GM19043 (cell line): ENCODE measurements at regions not wholly inside any gene's neighbourhood (a gene's known extent, or its start where the extent isn't known, plus 50 kb on each side); places are given as distances from the start of the nearest gene placed in this dataset.

Experiments used
- ATAC-seq: cut with Tn5 transposase; IDR thresholded peaks from one replicate; pipeline ENCODE4 v1.9.1; 2021; ENCODE audit warnings: low read depth; ENCODE audit not compliant: unreplicated experiment

DNA sequence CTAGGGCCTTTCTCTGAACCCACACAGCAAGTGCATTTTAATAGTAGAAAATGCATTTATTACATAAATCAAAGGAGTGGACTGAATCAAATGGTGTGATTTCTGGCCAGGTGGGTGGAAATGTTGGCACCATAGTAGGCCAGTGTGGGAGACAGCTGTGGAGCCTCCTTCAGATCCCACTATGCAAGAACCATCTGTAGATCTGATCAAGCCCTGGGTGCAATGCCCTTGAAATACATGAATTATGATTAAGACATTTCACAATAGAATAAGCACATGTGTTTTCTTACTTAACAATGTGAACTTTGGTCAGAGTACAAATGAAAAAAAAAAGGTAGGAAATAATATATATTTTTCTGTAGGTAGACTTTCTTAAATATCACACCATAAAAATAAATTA lies 204.3 kb downstream of the PCDH7 start:
- ATAC-seq: no peak

DNA sequence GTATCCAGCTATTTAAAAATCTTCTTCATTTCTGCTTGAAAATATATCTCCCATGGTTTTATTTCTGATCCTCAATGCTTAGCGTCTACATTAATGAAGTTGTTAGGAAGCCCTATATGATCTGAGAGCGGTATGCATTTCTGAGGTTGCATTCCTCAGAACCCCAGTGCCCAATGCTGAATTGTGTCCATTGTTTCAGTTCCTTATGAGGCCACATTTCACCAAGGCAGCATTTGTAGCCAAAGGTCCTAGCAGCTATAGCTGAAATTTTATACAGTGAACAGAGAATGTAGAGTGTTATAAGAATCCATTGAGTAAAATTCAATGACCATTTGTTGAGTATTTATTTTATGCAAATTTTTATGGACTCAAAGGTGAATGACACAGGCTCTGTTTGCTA lies 209.5 kb downstream of the PCDH7 start:
- ATAC-seq: no peak

DNA sequence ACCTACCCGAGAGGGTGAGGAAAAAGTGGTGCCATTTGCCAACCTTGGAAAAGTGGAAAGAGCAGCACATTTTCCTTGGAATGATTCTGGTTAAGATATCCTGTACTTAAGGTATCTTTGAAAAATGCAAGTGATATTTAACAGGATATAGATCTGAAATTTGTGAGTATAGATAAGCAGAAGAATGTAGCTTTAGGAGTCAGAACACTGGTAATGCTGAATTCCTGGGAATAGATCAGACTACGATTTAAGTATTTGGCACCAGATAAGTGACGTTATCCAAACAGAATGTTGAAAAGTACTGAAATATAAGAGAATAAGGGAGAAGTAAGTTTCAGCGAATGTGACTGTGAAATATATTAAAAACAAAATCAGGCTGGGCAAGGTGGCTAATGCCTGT lies 210.1 kb downstream of the PCDH7 start:
- ATAC-seq: no peak

DNA sequence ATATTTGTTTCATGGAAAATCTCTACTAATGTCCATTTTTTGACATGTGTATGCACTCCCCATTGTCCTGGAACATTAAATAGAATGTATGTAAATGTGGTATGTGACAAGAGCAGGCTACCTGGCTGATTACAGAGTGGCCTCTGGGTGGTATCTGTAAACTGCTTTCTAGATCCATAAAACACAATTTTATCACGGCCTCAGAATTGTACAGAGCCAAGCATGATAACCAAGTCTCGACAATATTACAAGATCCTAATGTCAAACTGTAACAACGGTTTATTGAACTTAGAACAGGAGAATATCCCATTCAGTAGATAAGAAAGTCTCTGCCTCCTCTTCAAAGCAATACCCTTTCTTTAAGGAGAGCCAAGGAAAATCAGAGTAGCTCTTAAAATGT lies 212.4 kb downstream of the PCDH7 start:
- no peak for ATAC-seq

DNA sequence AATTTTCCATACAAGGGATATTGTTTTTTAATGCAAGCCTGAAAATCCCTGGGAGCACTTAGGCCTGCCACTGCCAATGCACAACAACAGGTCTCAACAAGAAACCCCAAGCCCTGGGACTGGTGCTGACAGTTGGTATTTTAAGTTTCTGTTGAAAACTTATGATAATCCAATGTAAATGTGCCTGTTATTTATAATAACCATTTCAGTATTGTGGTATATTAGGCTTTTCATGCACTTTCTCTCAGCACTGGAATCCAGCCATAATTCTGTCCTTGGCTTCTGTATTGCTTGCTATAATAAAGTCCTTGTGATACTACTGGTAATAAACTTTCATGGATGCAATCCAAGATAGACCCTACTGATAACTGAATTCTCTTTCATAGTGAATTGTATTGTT lies 218.9 kb downstream of the PCDH7 start:
- ATAC-seq: no peak

DNA sequence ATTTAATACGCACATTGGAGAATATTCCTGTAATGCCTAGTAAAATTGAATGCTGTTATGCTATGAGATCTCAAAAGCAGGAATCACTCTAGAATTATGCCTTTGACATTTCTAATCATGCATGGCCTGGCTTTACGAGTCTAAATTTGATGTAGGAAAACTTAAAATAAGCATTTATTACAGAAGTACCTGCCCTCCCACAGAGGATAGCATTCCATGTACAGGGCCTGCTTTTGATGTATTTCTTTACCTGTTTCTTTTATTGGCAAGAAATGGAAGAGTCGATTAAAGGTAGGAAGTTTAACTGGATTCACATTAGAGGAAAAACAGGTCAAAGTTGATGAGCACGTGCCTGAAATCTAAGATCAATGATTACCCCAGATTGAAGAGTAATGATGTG lies 219.5 kb downstream of the PCDH7 start:
- ATAC-seq: no peak

DNA sequence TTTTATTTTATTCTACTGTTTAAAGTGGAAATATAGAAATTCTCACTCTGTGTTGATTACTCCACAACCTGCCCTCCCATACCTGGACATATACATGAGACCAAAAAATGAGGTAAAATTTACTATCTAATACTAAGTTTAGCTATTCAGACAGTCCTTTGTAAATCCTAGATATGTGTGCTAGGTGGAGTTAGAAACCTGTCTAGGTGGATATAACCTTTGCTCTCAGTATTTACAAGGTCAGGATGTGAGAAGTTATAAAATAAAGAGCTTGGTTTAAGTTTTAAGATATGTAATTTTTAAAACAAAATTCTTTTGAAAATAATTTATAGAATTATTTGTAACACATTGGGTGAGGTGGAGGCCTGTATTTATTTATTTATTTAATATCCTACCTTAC lies 221.5 kb downstream of the PCDH7 start:
- no peak for ATAC-seq

DNA sequence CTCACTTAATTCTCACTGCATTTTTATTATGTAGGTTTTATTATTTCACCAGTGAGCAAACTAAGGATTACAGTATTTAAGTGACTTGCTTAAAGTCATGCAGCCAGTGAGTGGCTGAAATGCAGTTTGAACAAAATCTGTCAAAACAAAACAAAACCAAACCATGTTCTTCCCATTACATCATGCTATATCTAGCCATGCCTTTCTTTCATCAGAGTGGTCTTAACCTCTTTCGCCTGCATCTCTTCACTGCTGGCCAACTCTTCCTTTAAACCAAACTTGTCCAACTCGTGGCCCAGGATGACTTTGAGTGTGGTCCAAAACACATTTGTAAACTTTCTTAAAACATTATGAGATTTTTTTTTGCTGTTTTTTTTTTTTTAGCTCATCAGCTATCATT lies 223.2 kb downstream of the PCDH7 start:
- no peak for ATAC-seq

DNA sequence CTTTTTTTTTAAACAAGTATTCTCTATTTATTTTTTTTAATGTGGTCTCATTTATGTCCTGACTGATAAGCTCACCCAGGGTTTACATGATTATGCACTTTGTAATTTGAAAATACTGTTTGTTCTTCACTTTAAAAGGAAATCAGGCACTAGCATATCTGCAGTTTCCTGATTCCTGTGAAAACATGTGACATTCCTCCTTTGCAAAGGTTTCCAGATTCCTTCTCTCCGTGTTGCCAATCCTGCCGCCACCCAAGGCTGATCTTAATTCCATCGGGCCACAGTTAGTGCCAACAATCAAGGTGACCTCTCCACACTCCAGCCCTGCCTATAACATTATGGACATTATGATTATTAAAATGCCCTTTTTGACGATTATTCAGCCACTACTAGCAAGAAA lies 225.4 kb downstream of the PCDH7 start:
- no peak for ATAC-seq

DNA sequence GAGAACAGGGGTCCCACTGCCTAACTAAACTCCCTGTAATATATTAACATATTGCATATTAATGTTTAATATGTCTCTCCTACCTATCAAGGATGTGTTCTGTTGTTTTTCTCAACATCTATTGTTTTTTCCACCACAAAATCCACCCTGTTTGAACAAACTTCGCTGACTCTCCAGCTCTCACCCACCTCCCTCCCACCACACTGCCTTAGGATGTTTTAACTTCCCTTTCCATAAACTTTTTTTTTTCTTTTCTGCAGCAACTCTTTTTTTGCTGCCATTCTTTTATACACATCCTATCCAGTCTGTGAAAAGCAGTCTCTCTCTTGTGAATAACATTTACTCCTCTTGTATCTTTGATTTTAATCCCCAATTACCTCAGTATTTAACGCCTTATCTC lies 226.1 kb downstream of the PCDH7 start:
- no peak for ATAC-seq

DNA sequence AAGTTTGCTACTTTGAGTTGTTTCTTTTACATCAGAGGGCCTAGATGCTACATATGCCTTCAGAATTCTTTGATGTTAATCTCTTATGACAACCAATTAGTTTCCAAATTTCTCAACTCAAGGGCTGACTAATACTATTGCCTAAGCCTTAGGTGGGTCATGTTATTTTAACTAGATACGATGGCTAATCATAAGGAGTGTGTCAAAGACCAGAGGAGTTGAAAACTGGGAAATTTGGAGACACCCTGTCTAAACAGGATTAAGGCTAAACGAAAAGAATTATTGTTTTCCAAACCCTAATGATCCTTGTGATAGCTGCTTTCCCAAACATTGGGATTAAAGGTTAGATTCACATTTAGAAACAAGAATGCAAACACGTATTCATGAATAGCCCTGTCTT lies 228.5 kb downstream of the PCDH7 start:
- ATAC-seq: no peak

DNA sequence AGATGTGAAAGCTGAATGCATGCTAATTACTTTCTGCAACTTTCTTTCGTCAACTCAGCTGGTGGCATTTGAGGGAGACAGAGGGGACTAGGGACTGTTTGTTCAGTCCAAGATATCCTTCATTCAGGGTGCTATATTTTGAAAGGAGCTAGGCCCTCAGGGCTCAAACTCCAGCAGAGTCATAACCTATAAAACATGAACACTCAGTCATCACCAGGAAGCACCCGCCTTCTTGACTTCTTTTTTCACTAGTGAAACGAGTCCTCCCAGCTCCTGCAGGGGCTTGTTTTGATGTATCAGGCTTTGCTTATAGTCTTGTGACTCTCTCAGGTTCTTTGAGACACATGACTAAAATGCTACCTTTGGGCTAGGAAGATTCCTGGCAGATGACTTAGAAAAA lies 230.6 kb downstream of the PCDH7 start:
- ATAC-seq: no peak

DNA sequence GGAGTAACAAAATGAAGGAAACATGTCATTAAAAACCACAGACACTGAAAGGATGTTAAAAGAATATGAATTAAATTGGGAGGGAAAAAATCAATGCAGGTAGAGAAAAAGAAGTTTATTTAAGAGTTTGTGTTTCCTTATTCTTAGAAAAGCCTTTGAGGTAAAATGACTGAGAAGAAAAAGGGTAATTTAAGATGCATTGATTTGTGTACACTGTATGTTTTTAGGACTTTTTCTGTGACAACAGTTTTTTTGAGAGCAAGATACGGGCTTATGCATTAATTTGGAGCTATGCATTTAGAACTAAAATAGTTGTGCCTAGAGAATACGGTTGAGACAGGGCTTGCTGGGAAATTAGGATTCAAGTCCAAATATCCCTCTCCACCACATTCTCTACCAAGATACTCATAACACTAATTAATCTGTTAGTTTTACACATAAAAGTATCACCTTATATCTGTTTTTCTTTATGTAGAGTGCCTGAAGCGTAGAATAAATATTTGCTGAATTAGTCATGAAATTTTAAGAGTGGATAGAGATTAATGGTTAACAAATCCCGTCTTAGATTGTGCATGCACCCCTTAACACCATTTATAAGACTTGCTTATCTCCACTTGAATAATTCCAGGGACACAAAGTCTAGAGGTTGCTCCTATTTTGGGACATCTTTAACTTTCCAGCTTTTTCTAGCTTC lies 232.5 kb downstream of the PCDH7 start:
- ATAC-seq: no peak

DNA sequence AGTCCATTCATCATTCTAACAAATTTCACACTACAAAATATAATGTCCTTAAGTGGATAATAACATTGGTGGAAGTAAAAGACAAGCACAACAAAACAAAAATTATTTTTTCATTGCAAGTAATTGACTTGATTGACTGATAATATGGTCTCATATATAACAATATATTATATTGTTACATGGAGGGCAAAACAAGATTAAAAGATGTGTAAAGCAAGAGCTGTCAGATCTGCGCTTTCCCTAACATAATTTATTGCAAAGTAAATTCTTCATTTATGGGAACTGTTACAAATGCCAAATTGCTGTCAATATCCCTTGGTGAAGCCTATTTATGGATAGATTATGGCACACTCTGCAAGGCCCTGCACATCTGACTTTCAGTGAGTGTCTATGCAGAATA lies 233.6 kb downstream of the PCDH7 start:
- ATAC-seq: no peak

DNA sequence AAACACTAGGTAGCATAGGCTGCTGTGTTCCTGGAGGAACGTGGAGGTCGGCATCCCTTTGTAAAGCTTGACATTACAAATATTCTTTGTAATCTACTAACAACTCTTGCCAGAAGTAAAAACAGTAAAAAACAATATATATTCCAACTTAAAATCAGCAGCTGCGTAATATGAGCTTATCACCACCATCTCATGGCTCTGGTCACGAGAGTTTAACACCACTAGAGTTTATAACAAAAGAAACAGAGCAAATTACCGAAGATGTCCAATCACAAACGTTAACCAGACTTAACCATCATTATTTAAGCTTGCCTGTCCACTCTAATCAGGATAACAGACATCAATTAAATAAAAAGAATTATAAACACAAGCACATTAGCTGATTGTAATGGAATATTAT lies 236.7 kb downstream of the PCDH7 start:
- no peak for ATAC-seq

DNA sequence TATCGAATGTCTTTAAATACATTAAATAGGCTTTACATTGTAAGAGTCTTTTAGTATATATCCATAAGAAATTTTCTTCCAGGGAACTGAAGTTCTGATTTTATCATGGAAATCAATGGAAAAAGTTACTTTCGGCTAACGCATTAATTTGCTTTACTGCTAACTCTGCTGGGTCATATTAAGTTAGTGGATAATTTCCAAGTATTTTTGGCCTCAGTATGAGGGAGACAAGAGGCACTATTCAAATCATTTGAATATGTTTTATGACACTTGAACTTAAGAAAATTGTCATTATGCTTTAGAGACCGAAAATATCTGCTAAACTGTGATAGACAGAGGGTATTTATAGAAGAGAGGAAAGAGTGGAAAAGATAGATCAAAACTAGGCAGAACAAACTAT lies 237.5 kb downstream of the PCDH7 start:
- ATAC-seq: no peak

DNA sequence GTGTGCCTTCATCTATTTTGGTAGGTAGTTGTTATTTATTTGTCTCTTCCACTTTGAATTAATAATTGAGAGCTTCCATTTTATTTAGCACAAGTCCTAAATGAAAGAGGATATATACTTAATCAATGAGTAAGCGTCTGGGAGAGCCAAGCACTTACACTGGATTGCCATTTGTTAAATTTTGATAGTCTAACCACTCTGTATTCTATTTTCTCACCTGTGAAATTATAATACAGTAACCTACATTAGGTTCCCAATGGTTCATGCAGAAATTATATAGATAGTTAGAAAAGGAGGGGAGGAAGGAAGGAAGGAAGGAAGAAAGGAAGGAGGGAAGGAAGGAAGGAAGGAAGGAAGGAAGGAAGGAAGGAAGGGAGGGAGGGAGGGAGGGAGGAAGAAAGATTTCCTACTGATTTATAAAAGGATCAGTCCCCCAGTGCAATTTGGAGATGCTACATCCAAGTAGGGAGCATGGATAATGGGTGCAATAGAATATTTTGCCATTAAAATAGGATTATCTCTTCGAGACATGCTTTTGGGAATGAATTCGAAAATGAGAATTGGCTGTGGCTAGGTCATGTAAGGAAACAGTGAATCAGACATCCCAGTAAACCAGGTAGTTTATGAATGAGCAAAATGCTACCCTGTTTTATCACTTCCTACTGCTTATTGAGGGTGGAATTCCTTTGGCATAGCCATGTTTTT lies 239.8 kb downstream of the PCDH7 start:
- ATAC-seq: no peak

DNA sequence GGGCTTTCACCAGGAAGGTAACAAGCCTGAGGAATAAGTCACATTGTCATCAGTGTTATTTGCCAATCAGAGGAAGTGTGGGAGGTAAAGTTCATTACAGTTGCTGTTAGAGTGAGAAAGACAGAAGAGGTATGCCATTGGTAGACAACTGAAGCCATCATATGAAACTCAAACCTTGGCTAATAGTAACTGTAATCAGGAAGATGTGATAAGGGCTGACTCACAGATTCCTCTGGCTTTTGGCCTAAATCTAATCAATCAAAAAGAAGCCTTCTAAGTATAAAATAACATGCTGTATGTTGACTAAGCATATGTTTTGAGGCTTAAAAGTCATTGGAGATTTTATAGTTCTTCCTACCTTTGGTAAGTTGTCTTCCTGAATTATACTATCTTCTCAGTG lies 242.8 kb downstream of the PCDH7 start:
- ATAC-seq: no peak

DNA sequence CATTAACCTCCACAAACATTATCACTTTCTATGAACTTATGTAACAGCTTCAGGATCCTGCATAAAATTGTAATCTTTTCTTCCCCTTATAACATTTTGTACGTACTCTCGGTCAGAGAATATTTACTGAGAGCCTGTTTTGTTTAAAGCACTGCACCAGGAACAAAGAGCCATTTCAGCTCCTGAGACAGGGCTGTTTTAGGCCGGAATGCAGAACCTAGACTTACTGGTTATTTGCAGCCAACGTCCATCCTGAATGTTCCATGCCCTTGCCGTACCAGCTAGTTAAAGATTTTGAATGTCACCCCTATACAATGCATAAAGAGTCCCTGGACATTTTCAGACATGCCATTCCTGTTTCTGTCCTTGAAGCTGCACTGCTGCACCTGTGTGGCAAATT lies 248.8 kb downstream of the PCDH7 start:
- ATAC-seq: no peak

DNA sequence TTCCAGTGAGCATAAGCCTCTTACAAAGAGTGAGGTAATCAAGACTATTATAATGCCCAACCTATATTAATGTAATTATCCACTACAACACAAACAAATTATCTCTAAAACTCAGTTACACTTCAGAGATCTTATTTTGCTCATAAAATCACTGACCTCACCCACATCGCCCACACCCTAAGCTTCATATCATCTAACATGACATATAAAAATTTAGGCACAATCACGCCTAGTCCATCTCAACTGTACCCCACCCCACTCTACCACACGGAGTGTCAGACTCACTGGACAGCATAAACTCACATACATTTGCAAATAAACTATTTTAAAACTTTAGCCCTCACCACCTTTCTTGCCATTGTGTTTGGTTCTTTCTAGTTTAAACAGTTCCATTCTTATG lies 252.4 kb downstream of the PCDH7 start:
- ATAC-seq: no peak

DNA sequence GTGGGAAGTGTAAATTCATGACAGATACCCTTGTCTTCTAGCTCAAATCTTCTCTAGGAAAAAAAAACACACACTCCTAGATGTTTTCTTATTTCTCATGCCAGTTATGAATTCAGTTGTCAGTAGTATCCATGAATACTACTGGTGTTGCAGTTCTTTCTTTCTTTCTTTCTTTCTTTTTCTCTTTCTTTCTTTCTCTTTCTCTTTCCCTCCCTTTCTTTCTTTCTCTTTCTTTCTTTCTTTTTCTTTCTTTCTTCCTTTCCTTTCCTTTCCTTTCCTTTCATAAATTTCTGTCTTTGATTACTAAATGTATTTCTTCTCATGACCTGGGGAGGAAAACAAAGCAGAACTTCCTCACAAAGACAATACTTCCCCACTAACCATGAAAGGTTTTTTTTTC lies 253.8 kb downstream of the PCDH7 start:
- ATAC-seq: no peak

DNA sequence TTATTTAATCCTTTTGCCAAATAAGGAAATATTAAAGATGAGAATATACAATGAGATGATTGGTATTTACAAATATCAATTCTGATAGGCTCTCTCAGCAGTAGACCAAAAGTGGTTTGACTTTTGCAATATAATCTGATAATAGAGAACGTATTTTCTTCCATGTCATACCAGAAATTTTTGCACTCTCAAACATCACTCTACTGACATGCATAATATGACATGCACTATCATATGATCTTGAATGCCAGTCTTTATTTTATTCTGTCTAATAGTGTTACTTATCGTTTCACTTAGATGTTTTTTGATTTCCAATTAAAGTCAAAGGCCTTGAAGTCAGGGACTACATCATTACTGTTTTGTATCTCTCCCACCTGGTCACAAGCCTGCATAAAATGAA lies 259.2 kb downstream of the PCDH7 start:
- no peak for ATAC-seq

DNA sequence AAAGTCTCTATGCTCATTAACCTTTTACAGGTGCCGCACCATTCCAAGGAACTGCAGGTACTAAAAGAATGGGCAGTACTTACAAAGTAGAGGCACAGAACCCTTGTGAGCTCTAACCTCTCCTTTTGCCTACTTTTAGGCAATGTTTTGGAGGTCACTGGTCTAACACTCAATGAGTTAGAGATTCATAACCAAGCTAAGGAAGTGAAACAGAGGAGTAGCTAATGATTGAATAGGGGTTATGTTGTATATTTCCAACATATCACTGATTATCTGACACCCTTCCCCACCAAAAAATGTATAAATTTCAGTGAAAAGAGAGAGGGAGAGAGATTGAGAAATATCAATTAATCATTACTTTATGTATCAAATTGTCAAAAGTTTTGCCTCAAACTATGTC lies 269.3 kb downstream of the PCDH7 start:
- ATAC-seq: peak; percentile 53
